Fibroblast of skin of right biceps (primary cell): ENCODE measurements at regions not wholly inside any gene's neighbourhood (a gene's known extent, or its start where the extent isn't known, plus 50 kb on each side); places are given as distances from the start of the nearest gene placed in this dataset.
"Not testable (repeated sequence)": the region's sequence is repeated elsewhere in the genome, so short reads cannot be mapped to it uniquely, and the experiment has no call there.

Experiments used
- DNase-seq: peaks from one replicate; pipeline ENCODE4 v3.0.0-alpha.2; 2013

DNA sequence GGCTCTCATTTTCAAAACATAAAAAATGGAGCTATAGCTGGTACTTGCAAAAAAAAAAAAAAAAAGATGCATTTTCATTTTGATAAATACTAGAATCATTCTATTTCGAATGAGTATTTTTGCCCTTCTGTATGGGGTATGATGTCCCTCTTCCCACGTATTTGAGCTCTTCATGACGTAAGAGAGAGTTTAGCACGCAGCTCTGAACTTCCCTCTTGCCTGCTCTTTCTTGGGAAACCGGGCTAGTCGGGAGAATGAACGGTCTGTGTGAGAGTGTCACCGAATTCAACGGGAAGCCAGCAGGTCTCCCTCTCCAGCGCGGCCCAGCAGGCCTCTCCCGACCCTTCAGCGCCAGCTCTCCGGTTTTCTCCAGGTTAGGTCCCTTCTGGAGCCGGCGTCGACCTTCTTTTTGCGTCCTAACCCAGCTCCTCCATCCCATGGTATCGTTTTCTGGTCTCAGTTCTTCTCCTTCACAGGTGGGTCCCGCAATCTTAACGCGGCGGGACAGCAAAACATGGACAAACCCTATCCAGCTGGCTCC is 159.2 kb upstream of the PITRM1 start:
- no peak for DNase-seq

DNA sequence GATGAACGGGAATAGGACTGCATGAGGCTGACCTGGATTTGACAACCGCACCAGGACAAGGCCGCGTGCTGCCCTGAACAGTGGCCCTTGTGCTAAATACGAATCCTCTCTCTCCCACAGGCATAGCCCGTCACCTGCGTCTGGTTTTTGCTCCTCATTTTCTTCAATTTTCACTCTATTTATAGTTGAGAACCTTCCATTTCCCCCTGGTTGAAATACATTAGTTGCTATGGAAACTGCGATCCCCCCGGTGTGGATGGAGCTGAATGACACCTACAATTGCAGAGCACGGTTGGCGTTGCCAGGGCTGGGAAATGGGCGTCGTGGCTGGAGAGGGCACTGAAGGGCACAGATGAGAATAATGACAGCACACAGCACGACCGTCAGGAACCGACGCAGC is 158.6 kb upstream of the PITRM1 start:
- DNase-seq, result no peak

DNA sequence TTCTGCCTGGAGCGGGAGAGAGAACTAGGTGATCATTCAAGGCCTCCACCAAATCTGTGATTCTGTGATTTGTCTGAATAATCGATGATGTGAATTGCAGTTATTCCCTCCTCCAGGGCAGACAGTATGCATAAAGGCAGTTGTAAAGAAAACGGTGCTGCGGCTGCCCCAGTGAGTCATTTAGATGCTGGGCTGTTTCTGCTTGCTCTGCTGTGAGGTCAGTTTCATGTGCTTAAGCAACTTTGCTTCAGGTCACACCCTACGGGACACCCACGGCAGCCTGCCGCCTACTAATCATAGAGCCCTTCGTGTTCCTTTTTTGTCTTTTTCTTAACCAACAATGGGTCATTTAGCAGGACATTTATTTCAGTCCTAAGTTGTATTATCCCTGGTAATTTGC is 158.1 kb upstream of the PITRM1 start:
- DNase-seq, result peak; percentile 57

DNA sequence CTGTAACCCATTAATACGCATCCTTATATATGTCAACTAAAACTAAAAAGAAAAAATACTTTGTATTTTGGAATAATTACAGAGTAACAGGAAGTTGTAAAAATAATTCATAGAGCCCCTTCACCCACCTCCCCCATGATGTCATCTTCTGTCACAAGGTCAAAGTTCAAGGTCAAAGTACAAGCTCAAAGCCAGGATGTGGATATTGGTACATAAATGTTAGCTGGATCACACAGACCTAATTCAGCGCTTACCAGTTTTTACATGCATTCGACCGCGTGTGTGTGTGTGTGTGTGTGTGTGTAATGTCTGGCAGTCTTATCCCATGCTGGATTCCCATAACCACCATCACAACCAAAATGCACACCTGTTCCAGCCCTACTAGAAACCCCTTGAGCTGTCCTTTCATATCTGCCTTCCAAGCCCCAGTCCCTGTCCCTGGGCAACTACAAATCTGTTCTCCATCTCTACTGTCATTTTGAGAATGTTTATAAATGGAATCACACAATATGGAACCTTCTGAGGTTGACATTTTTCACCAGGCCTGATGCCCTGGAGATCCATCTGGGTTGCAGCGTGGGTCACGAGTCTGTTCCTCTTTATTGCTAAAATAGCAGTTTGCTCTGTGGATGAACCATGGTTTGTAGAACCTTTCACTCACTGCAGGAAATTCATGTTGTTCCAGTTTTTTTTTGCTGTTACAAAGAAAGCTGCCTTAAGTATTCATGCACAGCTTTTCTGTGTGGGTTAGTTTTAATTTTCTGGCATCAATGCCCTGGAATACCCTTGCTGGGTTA is 153.6 kb upstream of the PITRM1 start:
- DNase-seq, result no peak

DNA sequence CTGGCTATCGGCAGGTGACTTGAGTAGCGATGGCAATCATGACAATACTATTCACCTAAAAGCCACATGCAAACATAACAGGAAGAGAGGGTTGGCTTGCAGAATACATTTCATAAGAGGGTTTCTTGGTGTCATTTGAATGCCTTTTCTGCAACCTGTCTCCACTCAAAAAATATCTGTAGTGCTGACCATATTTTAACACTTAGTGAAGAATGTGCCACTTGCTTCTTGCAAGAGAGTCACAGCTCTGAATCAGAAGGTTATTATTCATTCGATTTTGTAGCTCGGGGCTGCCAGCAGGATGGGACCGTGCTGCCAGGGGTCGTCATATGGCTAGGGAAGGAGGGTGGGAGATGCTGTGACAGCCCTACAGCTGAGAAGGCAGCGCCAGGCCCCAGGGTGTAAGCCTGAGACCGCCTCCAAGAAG is 152.0 kb upstream of the PITRM1 start:
- peak; percentile 42 for DNase-seq

DNA sequence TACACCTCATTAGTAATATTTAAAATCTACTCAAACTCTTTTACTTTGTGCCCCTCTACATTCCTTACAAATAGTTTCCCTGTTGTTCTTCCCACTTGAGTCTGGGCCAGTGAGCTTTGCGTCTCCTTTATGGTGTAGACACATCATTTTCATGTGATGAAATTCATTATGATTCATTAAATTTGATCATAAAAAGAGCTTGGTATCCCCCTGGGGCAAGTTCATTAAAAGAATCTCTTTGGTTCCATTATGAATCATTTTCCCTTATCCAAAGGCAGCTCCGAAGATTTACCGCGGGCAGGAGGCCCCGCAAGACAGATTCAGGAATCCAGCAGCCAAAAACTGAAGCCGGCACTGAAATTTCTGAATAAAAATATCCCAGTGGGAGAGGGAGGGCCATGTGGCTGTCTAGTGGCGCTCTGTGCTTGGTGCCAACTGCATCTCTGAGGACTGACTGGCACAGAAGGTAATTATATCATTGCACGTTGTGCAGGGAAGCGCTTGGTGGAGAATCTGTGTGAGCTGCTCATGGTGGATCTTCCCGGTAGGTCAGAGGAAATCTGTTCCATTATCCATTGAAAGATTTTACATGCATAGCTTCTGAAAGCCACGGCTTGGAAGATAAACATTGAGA is 151.4 kb upstream of the PITRM1 start:
- DNase-seq, result peak; percentile 92

DNA sequence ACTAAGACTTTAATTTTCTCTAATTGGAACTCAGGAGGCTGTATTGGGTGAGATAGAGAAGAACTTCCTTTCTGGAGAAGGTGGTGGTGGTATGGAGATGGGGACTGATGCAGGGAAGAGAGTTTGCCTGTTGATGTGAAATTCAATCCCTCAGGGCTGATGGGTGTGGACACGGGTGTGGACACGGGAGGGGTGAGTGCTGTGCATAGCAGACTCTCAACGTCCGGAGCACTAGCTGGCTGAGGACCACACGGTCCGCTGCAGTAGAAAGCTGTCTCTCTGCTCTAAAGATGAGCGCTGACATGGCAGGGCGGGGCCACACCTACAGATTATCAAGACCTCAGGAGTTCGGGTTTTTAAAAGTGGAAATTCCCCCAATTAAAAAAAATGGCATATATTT is 148.5 kb upstream of the PITRM1 start:
- no peak for DNase-seq

DNA sequence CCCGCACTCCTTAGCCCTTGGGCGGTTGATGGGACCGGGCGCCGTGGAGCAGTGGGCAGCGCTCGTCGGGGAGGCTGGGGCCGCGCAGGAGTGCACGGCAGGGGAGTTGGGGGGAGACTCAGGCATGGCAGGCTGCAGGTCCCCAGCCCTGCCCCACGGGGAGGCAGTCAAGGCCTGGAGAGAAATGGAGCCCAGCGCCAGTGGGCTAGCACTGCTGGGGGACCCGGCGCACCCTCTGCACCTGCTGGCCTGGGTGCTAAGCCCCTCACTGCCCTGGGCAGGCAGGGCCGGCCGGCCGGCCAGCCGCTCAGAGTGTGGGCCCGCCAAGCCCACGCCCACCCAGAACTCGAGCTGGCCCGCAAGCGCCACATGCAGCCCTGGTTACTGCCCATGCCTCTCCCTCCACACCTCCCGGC is 147.2 kb upstream of the PITRM1 start:
- DNase-seq, result no peak

DNA sequence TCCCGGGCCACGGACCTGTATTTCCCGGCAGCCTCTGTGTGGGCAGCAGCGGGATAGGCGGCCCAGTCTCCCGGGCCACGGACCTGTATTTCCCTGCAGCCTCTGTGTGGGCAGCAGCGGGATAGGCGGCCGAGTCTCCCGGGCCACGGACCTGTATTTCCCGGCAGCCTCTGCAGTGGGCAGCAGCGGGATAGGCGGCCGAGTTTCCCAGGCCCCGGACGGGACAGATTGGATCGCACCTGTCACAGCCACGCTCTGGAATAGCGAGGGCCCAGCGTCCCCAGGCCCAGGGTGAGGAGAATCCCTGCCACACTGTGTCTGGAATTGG is 145.9 kb upstream of the PITRM1 start:
- DNase-seq, result not testable (repeated sequence)

DNA sequence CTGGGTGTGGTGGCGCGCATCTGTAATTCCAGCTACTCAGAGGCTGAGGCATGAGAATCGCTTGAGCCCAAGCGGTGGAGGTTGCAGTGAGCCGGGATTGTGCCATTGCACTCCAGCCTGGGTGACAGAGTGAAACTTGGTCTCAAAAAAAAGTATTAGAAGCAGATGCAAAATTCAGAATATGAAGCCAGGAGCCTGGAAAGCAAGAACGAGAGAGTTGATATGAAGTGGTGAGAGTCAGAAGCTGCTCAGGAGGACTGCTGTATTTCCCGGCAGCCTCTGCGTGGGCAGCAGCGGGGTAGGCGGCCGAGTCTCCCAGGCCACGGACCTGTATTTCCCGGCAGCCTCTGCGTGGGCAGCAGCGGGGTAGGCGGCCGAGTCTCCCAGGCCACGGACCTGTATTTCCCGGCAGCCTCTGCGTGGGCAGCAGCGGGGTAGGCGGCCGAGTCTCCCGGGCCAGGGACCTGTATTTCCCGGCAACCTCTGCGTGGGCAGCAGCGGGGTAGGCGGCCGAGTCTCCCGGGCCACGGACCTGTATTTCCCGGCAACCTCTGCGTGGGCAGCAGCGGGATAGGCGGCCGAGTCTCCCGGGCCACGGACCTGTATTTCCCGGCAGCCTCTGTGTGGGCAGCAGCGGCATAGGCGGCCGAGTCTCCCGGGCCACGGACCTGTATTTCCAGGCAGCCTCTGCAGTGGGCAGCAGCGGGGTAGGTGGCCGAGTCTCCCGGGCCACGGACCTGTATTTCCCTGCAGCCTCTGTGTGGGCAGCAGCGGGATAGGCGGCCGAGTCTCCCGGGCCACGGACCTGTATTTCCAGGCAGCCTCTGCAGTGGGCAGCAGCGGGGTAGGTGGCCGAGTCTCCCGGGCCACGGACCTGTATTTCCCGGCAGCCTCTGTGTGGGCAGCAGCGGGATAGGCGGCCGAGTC is 145.2 kb upstream of the PITRM1 start:
- DNase-seq, result not testable (repeated sequence)

DNA sequence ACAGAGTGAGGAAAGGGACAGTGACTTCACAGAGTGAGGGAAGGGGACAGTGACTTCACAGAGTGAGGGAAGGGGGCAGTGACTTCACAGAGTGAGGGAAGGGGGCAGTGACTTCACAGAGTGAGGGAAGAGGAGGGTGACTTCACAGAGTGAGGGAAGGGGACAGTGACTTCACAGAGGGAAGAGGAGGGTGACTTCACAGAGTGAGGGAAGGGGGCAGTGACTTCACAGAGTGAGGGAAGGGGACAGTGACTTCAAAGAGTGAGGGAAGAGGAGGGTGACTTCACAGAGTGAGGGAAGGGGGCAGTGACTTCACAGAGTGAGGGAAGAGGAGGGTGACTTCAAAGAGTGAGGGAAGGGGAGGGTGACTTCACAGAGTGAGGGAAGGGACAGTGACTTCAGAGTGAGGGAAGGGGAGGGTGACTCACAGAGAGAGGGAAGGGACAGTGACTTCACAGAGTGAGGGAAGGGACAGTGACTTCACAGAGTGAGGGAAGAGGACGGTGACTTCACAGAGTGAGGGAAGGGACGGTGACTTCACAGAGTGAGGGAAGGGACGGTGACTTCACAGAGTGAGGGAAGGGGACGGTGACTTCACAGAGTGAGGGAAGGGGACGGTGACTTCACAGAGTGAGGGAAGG is 142.0 kb upstream of the PITRM1 start:
- peak; percentile 18 for DNase-seq

DNA sequence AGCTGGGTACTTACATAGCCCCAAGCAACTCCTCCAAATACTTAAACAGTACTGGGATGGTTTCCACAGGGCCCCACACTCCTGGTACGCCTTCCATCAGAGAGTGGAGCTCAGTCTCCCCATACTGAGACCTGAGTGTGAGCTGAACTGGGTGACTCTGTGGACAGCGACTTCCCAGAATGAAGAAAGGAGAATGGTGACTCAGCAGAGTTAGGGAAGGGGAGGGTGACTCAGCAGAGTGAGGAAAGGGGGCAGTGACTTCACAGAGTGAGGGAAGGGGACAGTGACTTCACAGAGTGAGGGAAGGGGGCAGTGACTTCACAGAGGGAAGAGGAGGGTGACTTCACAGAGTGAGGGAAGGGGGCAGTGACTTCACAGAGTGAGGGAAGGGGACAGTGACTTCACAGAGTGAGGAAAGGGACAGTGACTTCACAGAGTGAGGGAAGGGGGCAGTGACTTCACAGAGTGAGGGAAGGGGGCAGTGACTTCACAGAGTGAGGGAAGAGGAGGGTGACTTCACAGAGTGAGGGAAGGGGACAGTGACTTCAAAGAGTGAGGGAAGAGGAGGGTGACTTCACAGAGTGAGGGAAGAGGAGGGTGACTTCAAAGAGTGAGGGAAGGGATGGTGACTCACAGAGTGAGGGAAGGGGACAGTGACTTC is 141.3 kb upstream of the PITRM1 start:
- DNase-seq, result peak; percentile 84

DNA sequence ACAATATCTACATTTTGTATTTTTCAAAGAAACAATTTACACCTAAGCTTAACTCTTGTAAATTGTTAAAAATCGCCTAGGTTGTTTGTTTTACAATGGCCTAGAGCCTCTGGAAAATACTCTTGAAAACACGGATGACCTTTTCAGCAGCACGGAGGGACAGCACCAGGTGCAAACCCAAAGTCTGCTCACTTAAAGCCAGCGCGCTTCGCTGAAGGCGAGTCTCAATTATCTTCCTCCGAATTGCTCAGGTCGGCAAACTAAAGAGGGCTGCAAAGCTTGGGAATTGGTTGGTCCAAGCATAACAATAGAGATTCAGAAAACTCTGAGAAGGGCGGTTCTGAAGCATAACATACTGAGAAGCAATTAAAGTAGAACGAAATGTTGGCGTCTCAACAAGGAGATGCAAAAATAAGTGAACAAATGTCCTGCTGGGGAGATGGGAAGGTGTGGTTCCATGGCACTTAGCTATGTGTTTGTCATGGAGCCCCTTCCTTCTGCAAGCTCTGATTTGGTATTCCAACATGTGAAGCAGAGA is 139.9 kb upstream of the PITRM1 start:
- no peak for DNase-seq

DNA sequence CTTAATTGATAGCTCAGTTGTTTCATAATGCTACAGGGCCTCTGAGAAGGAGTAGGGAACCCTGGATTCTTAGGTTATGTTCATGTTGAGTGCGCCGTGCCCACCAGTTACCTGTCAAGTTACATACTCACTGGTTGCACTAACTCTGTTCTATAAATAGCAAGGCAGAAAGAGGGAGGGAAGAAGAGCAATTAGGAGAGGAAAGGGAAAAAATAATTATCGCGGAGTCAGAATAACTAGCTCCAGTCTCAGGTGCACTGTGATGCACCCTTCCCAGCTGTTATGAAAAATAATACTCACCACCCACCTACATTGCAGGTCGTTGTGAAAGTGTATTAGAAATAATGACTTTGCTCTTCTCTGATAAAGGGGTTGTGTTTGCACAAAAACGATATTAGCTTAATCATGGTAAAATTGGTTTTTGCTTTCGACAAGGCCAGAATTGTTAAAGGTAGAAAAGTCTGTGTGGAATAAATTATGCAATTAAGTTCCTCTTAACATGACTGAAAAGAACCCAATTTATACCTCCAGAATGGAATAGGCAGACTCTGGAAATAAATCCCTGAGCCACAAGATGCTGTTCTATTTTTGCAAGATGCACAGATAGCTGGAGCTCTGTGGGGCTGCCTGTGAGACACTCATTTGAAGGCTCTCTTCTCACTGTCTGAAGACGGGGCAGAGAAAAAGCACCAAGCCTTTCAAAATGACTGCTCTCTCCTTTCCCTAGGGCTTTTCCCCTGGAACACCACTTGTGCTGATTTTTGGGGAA is 137.6 kb upstream of the PITRM1 start:
- DNase-seq, result no peak

DNA sequence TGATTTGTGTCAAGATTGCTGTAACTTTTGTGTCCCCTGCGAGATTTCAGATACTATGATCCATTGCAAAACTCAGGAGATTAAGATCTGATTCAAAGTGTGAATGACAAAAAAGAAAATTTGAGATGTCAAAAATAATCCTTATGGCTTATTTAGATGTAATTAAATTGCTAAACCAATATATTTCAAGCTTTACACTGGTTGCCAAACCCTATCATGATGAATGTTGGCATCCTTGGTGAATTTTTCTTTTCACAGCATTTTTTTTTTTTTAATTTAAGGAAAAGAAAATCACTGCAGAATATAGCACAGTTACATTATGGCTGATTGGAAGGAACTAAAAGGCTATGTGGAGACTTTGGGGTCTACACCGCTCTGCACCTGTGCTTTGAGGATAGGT is 133.5 kb upstream of the PITRM1 start:
- DNase-seq, result no peak

DNA sequence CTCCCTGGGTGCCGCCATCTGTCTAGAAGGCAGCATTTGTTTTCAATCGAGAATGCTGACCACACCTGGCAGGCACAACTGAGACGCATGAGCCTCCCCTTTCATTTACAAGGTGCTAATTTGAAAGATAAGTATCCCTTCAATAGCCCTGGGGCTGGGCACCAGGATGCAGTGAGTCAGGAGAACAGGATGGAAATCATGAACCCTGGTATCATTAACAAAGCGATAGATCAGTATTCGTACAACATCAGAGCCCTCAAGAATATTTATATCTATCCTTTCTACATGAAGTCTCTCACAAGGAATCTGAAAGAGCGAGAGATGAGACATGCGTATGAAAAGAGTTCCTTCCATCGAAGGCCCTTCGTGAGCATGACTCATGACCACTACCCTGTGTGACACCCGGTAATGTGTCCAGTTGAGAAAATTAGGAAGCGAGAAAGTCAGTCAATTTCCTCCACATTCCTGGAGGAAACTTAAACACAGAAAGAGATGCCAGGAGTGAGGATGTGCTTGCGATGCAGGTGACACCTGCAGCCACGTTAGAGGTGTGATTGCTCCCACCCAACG is 123.1 kb upstream of the PITRM1 start:
- no peak for DNase-seq

DNA sequence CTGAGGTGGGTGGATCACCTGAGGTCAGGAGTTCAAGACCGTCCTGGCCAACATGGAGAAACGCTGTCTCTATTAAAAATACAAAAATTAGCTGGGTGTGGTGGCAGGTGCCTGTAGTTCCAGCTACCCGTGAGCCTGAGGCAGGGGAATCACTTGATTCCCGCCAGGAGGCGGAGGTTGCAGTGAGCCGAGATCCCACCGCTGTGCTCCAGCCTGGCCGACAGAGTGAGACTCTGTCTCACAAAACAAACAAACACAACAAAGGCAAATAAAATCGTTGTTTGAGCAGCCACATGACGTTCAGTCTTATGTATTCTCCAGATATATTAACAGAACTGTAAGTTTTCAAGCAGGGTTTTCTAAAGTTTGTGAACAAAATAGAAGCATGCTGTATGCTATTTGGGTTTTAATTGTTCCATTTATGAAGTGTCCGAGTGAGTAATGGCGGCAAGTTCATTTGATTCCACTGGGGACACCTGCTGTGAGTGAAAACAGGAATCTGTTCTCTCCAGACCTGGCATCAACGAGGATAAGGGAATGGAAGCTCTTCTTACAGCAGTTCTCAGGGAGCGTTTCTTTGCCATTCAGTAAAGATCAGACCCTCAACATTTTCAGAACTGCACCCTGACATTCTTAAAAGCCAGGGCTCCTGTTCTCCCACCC is 122.5 kb upstream of the PITRM1 start:
- DNase-seq, result no peak

DNA sequence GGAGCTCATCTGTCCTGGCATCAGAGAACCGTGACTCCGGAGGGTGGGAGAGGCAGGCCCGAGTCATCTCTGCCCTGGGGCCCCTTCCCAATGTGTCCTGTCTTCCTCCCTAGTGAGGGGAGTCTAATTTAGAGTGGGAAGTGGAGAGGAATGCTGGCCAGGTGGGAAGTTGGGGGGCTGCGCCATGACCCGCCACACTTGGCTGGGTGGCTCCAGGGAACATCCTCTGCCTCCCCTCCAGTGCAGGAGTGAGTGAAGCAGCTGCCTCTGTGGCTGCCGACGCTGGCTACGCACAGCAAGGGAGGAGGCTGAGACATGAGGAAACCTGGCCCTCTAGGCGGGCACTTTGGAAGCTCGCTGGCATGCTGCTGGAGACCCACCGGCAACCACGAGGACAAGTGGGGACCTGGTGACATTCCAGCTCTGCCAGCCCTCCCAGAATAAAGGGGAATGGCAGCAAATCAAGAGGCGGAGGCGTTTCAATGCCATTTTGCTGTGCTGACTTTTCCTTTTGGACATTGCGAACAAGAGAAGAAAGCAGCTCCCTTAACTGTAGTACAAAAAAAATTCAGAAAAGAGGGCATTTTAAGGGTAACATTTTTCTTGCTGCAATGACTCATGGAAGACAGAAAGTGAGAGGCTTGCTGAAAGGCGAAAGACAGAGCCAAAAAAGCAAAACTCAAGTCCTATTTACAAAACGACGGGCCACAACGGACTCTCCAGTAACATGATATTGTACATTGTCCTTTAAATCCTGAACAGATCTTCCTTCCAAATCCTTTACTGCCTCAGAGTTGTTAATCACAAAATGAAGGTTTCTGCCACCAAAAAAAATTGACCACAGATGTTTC is 121.2 kb upstream of the PITRM1 start:
- peak; percentile 53 for DNase-seq

DNA sequence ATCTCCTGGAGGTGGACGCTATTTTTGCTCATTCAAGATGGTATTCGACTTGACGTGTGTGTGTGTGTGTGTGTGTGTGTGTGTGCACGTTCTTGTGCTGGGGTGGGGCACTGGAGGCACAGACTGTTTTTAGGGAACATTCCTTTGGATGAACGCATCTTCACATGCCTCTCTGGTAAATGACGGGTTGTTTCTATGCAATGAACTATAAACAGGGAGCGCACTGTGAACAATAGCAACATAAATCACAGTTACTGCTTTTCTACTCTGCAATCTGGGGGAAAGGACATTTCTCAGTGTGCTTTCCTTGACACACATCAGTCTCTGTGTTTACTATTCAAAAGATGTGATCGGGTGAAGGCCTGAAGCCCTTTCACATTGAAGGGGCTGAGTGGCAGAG is 120.1 kb upstream of the PITRM1 start:
- DNase-seq, result peak; percentile 71
